A549 (cell line): ENCODE measurements at regions not wholly inside any gene's neighbourhood (a gene's known extent, or its start where the extent isn't known, plus 50 kb on each side); places are given as distances from the start of the nearest gene placed in this dataset.

Experiments
- ATAC-seq, 2 experiments: fragments of 200-7000 bp in 1 of 2; fragments of >200 bp in 1 of 2; cut with Nextera tagmentation in 1 of 2; cut with Tn5 transposase in 1 of 2; 3 replicates each; pipeline versions ENCODE4 v1.8.0 to v1.9.1; 2018 to 2020; ENCODE audit warnings: mild to moderate bottlenecking in 1 of 2, moderate library complexity in 1 of 2
- CTCF ChIA-PET: fragments of 300-600 bp; sonication (Branson Sonifier 250); formaldehyde crosslinking; extraction: SDS; loops from one replicate; lab custom pipeline; 2021; ENCODE audit warnings: antibody characterized with exemption, inconsistent platforms; lab: Yijun Ruan, JAX
- POLR2A ChIA-PET: fragments of 350-600 bp; formaldehyde crosslinking; extraction: SDS; loops from one replicate; lab custom pipeline; 2021; ENCODE audit warnings: antibody characterized with exemption, inconsistent platforms; lab: Yijun Ruan, JAX
- DNase-seq, 2 experiments: peaks; one replicate each; pipeline versions ENCODE4 v3.0.0 to v3.0.0-alpha.2; 2011 to 2016; ENCODE audit warnings: low read depth in 1 of 2, low spot score in 1 of 2
- FAIRE-seq: peaks from 2 replicates; lab custom pipeline; 2011; peaks lifted over from hg19 to GRCh38; lab: Jason Lieb, UNC
- H3K27ac ChIP-seq, 2 experiments: fragments of >200 bp; sonication (Bioruptor Twin); formaldehyde crosslinking; 3 replicates each; pipeline ENCODE4 v1.5.1; 2016 to 2017
- H3K4me1 ChIP-seq: fragments of >200 bp; sonication (Bioruptor Twin); formaldehyde crosslinking; 3 replicates; pipeline ENCODE4 v1.6.1; 2016
- H3K4me2 ChIP-seq: fragments of >200 bp; sonication (Bioruptor Twin); formaldehyde crosslinking; 3 replicates; pipeline ENCODE4 v1.6.1; 2016
- H3K4me3 ChIP-seq: fragments of >200 bp; sonication (Bioruptor Twin); formaldehyde crosslinking; 3 replicates; pipeline ENCODE4 v1.5.1; 2016
- H3K9me3 ChIP-seq: fragments of >200 bp; sonication (Bioruptor Twin); formaldehyde crosslinking; 3 replicates; pipeline ENCODE4 v1.6.1; 2016
- CEBPB ChIP-seq, 2 experiments: fragments of >200 bp in 1 of 2; sonication (Bioruptor Twin) in 1 of 2; formaldehyde crosslinking in 1 of 2; IDR thresholded peaks; 2 replicates each; pipeline ENCODE4 v1.6.1; 2012 to 2016
- CHD4 ChIP-seq: fragments of 200-600 bp; sonication (generic); IDR thresholded peaks from 2 replicates; pipeline ENCODE4 v1.6.1; 2016; ENCODE audit warnings: antibody characterized with exemption, mild to moderate bottlenecking, borderline replicate concordance
- EHMT2 ChIP-seq: fragments of 200-600 bp; sonication (generic); IDR thresholded peaks from 2 replicates; pipeline ENCODE4 v1.6.1; 2016; ENCODE audit warnings: antibody characterized with exemption, low read depth, mild to moderate bottlenecking, moderate library complexity
- FOSB ChIP-seq: fragments of 250-450 bp; sonication (Bioruptor Pico); IDR thresholded peaks from 2 replicates; pipeline ENCODE4 v1.5.0; 2020; ENCODE audit warnings: mild to moderate bottlenecking, moderate library complexity
- FOSL2 ChIP-seq, 2 experiments: fragments of 450-650 bp in 1 of 2; fragments of >200 bp in 1 of 2; sonication (Bioruptor Twin) in 1 of 2; formaldehyde crosslinking; IDR thresholded peaks; 2 replicates each; pipeline versions ENCODE4 v1.5.0 to v1.6.1; 2016 to 2020; ENCODE audit warnings: mild to moderate bottlenecking in 1 of 2, moderate library complexity in 1 of 2
- GATA3 ChIP-seq: IDR thresholded peaks from 2 replicates; pipeline ENCODE4 v1.6.1; 2012; ENCODE audit warnings: borderline replicate concordance
- HEYL ChIP-seq: fragments of 250-450 bp; sonication (Bioruptor Pico); IDR thresholded peaks from 2 replicates; pipeline ENCODE4 v1.8.0; 2021; ENCODE audit warnings: mild to moderate bottlenecking, moderate library complexity
- HOXA7 ChIP-seq: fragments of 250-450 bp; sonication (Bioruptor Pico); IDR thresholded peaks from 2 replicates; pipeline ENCODE4 v1.5.0; 2020; ENCODE audit warnings: mild to moderate bottlenecking, moderate library complexity
- HOXB5 ChIP-seq: fragments of 250-450 bp; sonication (Bioruptor Pico); IDR thresholded peaks from 2 replicates; pipeline ENCODE4 v1.5.0; 2020; ENCODE audit warnings: mild to moderate bottlenecking, moderate library complexity
- JUNB ChIP-seq: fragments of >200 bp; sonication (Bioruptor Twin); formaldehyde crosslinking; IDR thresholded peaks from 2 replicates; pipeline ENCODE4 v1.6.1; 2016
- KDM5A ChIP-seq: fragments of 200-600 bp; sonication (generic); IDR thresholded peaks from 2 replicates; pipeline ENCODE4 v1.6.1; 2016; ENCODE audit warnings: antibody characterized with exemption, mild to moderate bottlenecking
- MYC ChIP-seq: IDR thresholded peaks from 2 replicates; pipeline ENCODE4 v1.6.1; 2012; ENCODE audit warnings: mild to moderate bottlenecking, inconsistent platforms, low read length, improper control_type of control experiment, borderline replicate concordance
- SREBF2 ChIP-seq: fragments of 450-650 bp; IDR thresholded peaks from 2 replicates; pipeline ENCODE4 v1.6.1; 2014; ENCODE audit warnings: mild to moderate bottlenecking, moderate library complexity
- TP53 ChIP-seq: fragments of 250-450 bp; sonication (Bioruptor Pico); IDR thresholded peaks from 2 replicates; pipeline ENCODE4 v1.5.0; 2021; ENCODE audit warnings: mild to moderate bottlenecking, moderate library complexity
- ZC3H11A ChIP-seq: fragments of 450-650 bp; IDR thresholded peaks from 2 replicates; pipeline ENCODE4 v1.6.1; 2014; ENCODE audit warnings: antibody characterized with exemption, mild to moderate bottlenecking
- ZFP36 ChIP-seq: fragments of 450-650 bp; IDR thresholded peaks from 2 replicates; pipeline ENCODE4 v1.6.1; 2014; ENCODE audit warnings: borderline replicate concordance; ENCODE audit not compliant: partially characterized antibody
- ZNF302 ChIP-seq: fragments of 250-450 bp; sonication (Bioruptor Pico); IDR thresholded peaks from 2 replicates; pipeline ENCODE4 v1.9.0; 2021; ENCODE audit warnings: inconsistent platforms, mild to moderate bottlenecking, moderate library complexity
- WGBS: methylation state at CpG from one replicate; pipeline ENCODE4 v1.1.6; 2017; ENCODE audit errors: missing lambda C conversion rate; 5-methylcytosine and 5-hydroxymethylcytosine counted together
- TF ChIP-seq, protein P1 (sequence below): IDR thresholded peaks from 2 replicates; pipeline ENCODE4 v1.6.1; 2012; ENCODE audit warnings: low read depth, borderline replicate concordance
- TF ChIP-seq, protein P2 (sequence below): fragments of >200 bp; sonication (Bioruptor Twin); formaldehyde crosslinking; IDR thresholded peaks from 2 replicates; pipeline ENCODE4 v1.6.1; 2016
- TF ChIP-seq, protein P3 (sequence below): fragments of >200 bp; sonication (Bioruptor Twin); formaldehyde crosslinking; IDR thresholded peaks from 3 replicates; pipeline ENCODE4 v1.6.1; 2016
- TF ChIP-seq, protein P4 (sequence below): fragments of 200-600 bp; sonication (generic); IDR thresholded peaks from 2 replicates; pipeline ENCODE4 v1.6.1; 2016; ENCODE audit warnings: antibody characterized with exemption, mild to moderate bottlenecking, moderate library complexity
- TF ChIP-seq, protein P5 (sequence below): fragments of 450-650 bp; IDR thresholded peaks from 2 replicates; pipeline ENCODE4 v1.6.1; 2014; ENCODE audit warnings: antibody characterized with exemption
- TF ChIP-seq, protein P6 (sequence below): IDR thresholded peaks from 2 replicates; pipeline ENCODE4 v1.6.1; 2012

DNA sequence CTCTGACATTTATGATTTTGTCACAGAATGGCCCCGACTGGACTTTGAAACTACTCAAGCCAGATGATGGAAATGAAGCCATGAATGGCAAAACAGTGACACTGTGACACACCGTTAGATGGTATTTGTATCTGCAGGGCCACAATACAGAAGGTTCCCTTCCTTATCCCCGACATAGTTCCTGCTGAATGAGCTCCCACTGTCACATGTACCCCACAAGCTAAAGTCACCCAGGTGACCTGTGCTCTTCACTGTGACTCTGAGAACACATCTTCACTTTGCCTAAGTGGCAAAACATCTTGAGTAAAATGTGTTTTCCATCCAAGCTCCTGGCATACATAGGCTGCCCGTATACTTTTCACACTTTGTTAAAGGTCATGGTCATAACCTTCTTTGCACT is 89.5 kb downstream of the LSM5 start:
- FAIRE-seq, result no peak
- Histone ChIP-seq H3K4me2 (no peak overlapping the region), H3K27ac (no peak overlapping the region), H3K4me3 (no peak overlapping the region), H3K9me3 (no peaks in the 10 kb centered on the region; the same call in 2 of the 3 replicates), H3K4me1 (no peaks in the 10 kb centered on the region)
- ChIA-PET POLR2A (no interaction called here), CTCF (no interaction called here)
- no peak for DNase-seq
- ATAC-seq, result no peak
- 22% methylated on average over 4 of the region's 4 CpGs for WGBS
- TF ChIP-seq SREBF2 (no peak), GATA3 (no peak), CEBPB (IDR thresholded peaks at IDR 0.05) (no peak), FOSB (CRISPR knock-in tag) (no peak), CHD4 (no peak), HOXB5 (CRISPR knock-in tag) (no peak), ZC3H11A (no peak), JUNB (no peak), MYC (no peak), ZNF302 (CRISPR knock-in tag) (no peak), ZFP36 (no peak), KDM5A (no peak)
- TF ChIP-seq, protein P1, sequence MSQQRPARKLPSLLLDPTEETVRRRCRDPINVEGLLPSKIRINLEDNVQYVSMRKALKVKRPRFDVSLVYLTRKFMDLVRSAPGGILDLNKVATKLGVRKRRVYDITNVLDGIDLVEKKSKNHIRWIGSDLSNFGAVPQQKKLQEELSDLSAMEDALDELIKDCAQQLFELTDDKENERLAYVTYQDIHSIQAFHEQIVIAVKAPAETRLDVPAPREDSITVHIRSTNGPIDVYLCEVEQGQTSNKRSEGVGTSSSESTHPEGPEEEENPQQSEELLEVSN, result no peak
- TF ChIP-seq, protein P2, sequence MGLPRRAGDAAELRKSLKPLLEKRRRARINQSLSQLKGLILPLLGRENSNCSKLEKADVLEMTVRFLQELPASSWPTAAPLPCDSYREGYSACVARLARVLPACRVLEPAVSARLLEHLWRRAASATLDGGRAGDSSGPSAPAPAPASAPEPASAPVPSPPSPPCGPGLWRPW, result no peak
- TF ChIP-seq, protein P3, sequence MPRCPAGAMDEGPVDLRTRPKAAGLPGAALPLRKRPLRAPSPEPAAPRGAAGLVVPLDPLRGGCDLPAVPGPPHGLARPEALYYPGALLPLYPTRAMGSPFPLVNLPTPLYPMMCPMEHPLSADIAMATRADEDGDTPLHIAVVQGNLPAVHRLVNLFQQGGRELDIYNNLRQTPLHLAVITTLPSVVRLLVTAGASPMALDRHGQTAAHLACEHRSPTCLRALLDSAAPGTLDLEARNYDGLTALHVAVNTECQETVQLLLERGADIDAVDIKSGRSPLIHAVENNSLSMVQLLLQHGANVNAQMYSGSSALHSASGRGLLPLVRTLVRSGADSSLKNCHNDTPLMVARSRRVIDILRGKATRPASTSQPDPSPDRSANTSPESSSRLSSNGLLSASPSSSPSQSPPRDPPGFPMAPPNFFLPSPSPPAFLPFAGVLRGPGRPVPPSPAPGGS, result no peak
- TF ChIP-seq, protein P4, sequence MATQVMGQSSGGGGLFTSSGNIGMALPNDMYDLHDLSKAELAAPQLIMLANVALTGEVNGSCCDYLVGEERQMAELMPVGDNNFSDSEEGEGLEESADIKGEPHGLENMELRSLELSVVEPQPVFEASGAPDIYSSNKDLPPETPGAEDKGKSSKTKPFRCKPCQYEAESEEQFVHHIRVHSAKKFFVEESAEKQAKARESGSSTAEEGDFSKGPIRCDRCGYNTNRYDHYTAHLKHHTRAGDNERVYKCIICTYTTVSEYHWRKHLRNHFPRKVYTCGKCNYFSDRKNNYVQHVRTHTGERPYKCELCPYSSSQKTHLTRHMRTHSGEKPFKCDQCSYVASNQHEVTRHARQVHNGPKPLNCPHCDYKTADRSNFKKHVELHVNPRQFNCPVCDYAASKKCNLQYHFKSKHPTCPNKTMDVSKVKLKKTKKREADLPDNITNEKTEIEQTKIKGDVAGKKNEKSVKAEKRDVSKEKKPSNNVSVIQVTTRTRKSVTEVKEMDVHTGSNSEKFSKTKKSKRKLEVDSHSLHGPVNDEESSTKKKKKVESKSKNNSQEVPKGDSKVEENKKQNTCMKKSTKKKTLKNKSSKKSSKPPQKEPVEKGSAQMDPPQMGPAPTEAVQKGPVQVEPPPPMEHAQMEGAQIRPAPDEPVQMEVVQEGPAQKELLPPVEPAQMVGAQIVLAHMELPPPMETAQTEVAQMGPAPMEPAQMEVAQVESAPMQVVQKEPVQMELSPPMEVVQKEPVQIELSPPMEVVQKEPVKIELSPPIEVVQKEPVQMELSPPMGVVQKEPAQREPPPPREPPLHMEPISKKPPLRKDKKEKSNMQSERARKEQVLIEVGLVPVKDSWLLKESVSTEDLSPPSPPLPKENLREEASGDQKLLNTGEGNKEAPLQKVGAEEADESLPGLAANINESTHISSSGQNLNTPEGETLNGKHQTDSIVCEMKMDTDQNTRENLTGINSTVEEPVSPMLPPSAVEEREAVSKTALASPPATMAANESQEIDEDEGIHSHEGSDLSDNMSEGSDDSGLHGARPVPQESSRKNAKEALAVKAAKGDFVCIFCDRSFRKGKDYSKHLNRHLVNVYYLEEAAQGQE, result no peak
- TF ChIP-seq, protein P5, sequence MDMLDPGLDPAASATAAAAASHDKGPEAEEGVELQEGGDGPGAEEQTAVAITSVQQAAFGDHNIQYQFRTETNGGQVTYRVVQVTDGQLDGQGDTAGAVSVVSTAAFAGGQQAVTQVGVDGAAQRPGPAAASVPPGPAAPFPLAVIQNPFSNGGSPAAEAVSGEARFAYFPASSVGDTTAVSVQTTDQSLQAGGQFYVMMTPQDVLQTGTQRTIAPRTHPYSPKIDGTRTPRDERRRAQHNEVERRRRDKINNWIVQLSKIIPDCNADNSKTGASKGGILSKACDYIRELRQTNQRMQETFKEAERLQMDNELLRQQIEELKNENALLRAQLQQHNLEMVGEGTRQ, result no peak

DNA sequence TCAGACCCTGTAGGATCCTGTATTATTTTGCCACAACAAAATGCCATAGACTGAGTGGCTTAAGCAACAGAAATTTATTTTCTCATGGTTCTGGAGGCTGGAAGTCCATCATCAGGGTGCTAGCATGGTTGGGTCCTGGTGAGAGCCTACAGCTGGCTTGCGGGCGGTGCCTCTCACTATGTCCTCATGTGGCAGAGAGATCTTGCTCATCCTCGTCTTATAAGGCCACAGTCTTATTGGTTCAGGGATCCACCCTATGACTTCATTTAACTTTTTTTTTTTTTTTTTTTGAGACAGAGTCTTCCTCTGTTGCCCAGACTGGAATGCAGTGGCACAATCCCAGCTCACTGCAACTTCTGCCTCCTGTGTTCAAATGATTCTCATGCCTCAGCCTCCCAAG is 90.9 kb downstream of the LSM5 start:
- 67% methylated on average over 3 of the region's 3 CpGs for WGBS
- ChIA-PET POLR2A (no interaction called here), CTCF (no interaction called here)
- Histone ChIP-seq H3K9me3 (no peaks in the 10 kb centered on the region; the same call in 2 of the 3 replicates), H3K4me3 (no peak overlapping the region), H3K27ac (no peak overlapping the region), H3K4me1 (no peaks in the 10 kb centered on the region), H3K4me2 (no peak overlapping the region)
- DNase-seq, result no peak
- ATAC-seq, result no peak
- TF ChIP-seq, protein P6, sequence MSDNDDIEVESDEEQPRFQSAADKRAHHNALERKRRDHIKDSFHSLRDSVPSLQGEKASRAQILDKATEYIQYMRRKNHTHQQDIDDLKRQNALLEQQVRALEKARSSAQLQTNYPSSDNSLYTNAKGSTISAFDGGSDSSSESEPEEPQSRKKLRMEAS, result no peak
- no peak for TF ChIP-seq HOXA7 (CRISPR knock-in tag)
- TF ChIP-seq FOSL2 (IDR thresholded peaks at IDR 0.05), result no peak
- no peak for TF ChIP-seq FOSL2 (CRISPR knock-in tag; IDR thresholded peaks at IDR 0.05)
- no peak for TF ChIP-seq TP53
- TF ChIP-seq HEYL (CRISPR knock-in tag), result no peak
- TF ChIP-seq EHMT2, result no peak
- TF ChIP-seq CHD4, result no peak
- TF ChIP-seq FOSB (CRISPR knock-in tag), result no peak
- TF ChIP-seq SREBF2, result no peak
- FAIRE-seq, result no peak
